ENCODE measurements at regions not wholly inside any gene's neighbourhood (a gene's known extent, or its start where the extent isn't known, plus 50 kb on each side); places are given as distances from the start of the nearest gene placed in this dataset.

DNA sequence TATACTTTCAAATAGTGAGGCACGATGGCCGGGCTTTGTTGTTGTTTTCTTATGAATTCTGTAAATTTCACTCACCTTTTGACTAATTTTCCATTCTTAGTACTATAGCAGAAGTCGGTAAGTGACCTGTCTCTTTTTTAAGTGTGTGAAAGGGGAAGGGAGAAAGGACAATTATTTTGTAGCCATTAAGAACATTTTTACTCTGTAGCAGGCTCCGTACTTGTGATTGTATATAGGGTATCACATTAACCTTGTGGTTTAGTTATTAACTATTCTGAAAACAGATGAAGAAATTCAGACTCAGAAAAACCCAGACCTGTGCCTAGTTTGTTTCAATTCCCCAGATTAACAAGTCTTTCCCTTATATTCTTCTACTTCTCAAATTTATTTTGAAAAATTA, 78.7 kb downstream of the CASP12 start:
- ChIA-PET POLR2A (ENCODE audit: partially characterized antibody) (no interaction called here), CTCF (ENCODE audit: partially characterized antibody) (no interaction called here)
- Histone ChIP-seq H3K79me2 (ENCODE audit: control insufficient read depth in 1 of 2, insufficient read depth in 2 of 2, low read length in 2 of 2) (no peaks in the 10 kb centered on the region), H4K91ac (replicated peaks; ENCODE audit: insufficient read length, low read length) (no peak overlapping the region), H2BK15ac (ENCODE audit: low read length) (no peak overlapping the region), H2AK5ac (ENCODE audit: low read depth, low read length) (no peak overlapping the region), H4K8ac (ENCODE audit: extremely low read depth, insufficient read depth, low read length) (no peak overlapping the region), H3K4me3 (ENCODE audit: extremely low read depth in 1 of 4, insufficient read depth in 2 of 4, low read depth in 3 of 4, low read length in 4 of 4) (no peak overlapping the region), H2BK5ac (ENCODE audit: low read depth, low read length) (no peak overlapping the region), H3K27me3 (replicated peaks in 1 of 4; ENCODE audit: control insufficient read depth in 3 of 4, extremely low read depth in 1 of 4, insufficient read depth in 3 of 4, low read length in 3 of 4) (no peaks in the 10 kb centered on the region), H4K5ac (ENCODE audit: insufficient read length, low read depth, low read length) (no peak overlapping the region), H2BK120ac (replicated peaks; ENCODE audit: low read depth, low read length) (no peak overlapping the region), H3K18ac (ENCODE audit: extremely low read depth, low read length) (no peak overlapping the region), H2BK12ac (ENCODE audit: low read depth, low read length) (no peak overlapping the region), H3K4me2 (ENCODE audit: insufficient read depth in 1 of 2, low read depth in 2 of 2, low read length in 2 of 2) (no peak overlapping the region), H3K36me3 (ENCODE audit: control insufficient read depth in 2 of 4, insufficient read depth in 4 of 4, low read length in 3 of 4) (no peaks in the 10 kb centered on the region), H3K9me3 (ENCODE audit: insufficient read depth in 2 of 2, low read depth in 1 of 2, low read length in 1 of 2) (no peaks in the 10 kb centered on the region), H3K23me2 (ENCODE audit: low read depth, low read length) (no peaks in the 10 kb centered on the region; the same call in 1 of the 2 replicates), H3K27ac (ENCODE audit: low read depth, low read length) (no peak overlapping the region), H3K23ac (ENCODE audit: insufficient read length) (no peak overlapping the region), H3K14ac (ENCODE audit: insufficient read length) (no peak overlapping the region), H3K56ac (replicated peaks; ENCODE audit: insufficient read length, low read depth, low read length) (no peak overlapping the region), H2AFZ (ENCODE audit: low read length) (no peak overlapping the region), H2BK20ac (ENCODE audit: low read length) (no peak overlapping the region), H4K20me1 (replicated peaks in 1 of 2; ENCODE audit: control insufficient read depth in 1 of 2, insufficient read depth in 2 of 2, low read length in 2 of 2) (no peaks in the 10 kb centered on the region), H3K4me1 (replicated peaks in 1 of 4; ENCODE audit: control insufficient read depth in 3 of 4, insufficient read depth in 4 of 4, low read length in 3 of 4) (no peaks in the 10 kb centered on the region), H3K9ac (replicated peaks in 1 of 4; ENCODE audit: extremely low read depth in 1 of 4, low read depth in 3 of 4, low read length in 3 of 4) (no peak overlapping the region), H3K79me1 (ENCODE audit: low read depth, low read length) (no peaks in the 10 kb centered on the region), H3K4ac (replicated peaks; ENCODE audit: insufficient read length, low read depth, low read length) (no peak overlapping the region)
- 93% methylated on average over 4 of the region's 4 CpGs; no CpG with 5 or more reads in 1 of the 2 experiments for WGBS, 2 experiments (ENCODE audit: extremely low coverage in 1 of 2, insufficient coverage in 1 of 2, insufficient read length in 1 of 2, insufficient replicate concordance in 2 of 2, low coverage in 1 of 2, low lambda C conversion rate in 2 of 2, missing lambda C conversion rate in 1 of 2)
- DNase-seq (ENCODE audit: low read depth in 1 of 2, low spot score in 2 of 2): no peak
- FAIRE-seq: no peak
- TF ChIP-seq CHD2 (IDR thresholded peaks at IDR 0.05; ENCODE audit: low read length) (no peak), POLR2AphosphoS5 (IDR thresholded peaks at IDR 0.05; ENCODE audit: low read depth, low read length) (no peak), SUZ12 (IDR thresholded peaks at IDR 0.05; ENCODE audit: low read length) (no peak), NANOG (IDR thresholded peaks at IDR 0.05; ENCODE audit: insufficient read depth, low read depth, low read length, poor library complexity, severe bottlenecking) (no peak)

Data from H1 (cell line).